ENCODE measurements at regions not wholly inside any gene's neighbourhood (a gene's known extent, or its start where the extent isn't known, plus 50 kb on each side); places are given as distances from the start of the nearest gene placed in this dataset.

DNA sequence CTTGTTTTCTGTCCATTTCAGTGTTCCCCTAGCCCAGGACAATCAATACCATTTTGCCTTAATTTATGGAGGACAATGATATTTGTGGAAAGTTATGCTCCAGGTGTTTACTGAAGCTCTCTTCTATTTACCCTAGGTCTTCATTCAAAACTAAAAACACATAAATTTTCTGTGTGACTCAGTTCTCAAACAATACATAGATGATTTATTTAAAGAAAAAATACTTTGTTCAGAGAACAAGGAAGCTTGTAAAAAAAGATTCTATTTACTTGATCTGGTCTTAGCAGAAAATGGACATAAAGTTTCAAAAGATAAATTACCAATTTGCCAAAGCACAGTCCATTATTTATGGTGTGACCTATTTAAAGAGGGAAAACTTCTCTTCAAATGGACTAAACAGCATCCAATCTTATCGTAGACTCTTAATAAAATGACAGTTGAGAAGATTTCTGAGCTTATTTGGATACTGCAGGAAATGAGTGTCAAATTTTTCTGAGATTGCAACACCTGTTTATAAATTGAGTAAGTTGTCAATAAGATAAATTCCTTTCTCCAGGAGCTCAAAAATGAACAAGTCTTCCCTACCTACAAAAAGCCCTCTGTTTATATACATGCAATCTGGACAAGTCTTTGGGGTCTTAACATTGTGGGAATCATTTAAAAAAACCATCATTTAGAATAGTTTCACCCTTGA lies 627.2 kb downstream of the PSAT1 start:
- ATAC-seq (replicated peaks; ENCODE audit: extremely low read depth, poor library complexity, severe bottlenecking) (no peak), DNase-seq (ENCODE audit: low spot score in 2 of 2) (no peak)
- no peaks in the 10 kb centered on the region for H3K27me3 Mint-ChIP-seq
- H3K4me1 Mint-ChIP-seq = no peaks in the 10 kb centered on the region
- peaks cover 11% of the 10 kb centered on the region for H3K9me3 Mint-ChIP-seq
- H3K27ac Mint-ChIP-seq (ENCODE audit: low read depth) = no peak overlapping the region
- no peak overlapping the region for H3K4me3 Mint-ChIP-seq
- H3K36me3 Mint-ChIP-seq (ENCODE audit: insufficient read depth) = no peaks in the 10 kb centered on the region

DNA sequence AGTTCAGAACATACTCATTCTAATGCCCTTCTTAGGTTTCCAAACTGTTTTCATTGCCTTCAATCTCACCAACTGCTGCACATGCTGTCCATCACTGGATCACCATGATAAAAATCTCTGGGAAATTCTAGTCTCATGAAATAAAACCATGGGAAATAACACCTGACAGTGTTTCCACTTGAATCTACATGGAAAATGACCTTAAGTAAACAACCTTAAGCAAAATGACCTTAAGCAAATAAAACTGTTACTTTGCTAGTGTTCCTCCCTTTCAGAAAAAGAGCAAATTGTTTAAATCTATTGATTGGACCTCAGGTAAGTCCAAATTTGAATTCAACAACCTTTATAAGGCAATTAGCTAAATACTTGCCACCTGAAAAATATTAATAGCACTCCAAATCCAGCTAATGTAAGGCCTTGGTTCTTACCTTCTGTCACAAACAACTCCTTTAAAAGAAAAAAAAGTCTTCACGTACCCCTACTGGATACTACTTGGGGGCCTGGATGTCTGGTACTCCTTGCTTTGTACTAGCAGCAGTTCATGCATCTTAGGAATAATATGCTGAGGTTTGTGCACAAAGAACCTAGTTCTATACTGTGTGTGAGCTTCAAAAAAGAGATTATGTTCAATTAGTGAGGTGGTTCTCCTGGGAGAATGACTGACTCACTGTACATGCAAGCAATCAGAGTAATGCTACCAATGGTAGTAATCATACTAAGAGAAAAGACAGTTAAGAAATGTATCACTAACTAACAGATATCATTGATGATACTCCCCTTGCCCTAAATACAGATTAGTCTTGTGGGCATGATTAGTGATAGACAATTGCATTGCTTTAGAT lies 630.4 kb downstream of the PSAT1 start:
- no peaks in the 10 kb centered on the region for H3K36me3 Mint-ChIP-seq (ENCODE audit: insufficient read depth)
- no peak overlapping the region for H3K27ac Mint-ChIP-seq (ENCODE audit: low read depth)
- ATAC-seq (replicated peaks; ENCODE audit: extremely low read depth, poor library complexity, severe bottlenecking) (no peak), DNase-seq (ENCODE audit: low spot score in 2 of 2) (no peak)
- H3K4me1 Mint-ChIP-seq = no peaks in the 10 kb centered on the region
- H3K27me3 Mint-ChIP-seq = no peaks in the 10 kb centered on the region
- no peak overlapping the region for H3K4me3 Mint-ChIP-seq
- peaks cover 10% of the 10 kb centered on the region for H3K9me3 Mint-ChIP-seq

DNA sequence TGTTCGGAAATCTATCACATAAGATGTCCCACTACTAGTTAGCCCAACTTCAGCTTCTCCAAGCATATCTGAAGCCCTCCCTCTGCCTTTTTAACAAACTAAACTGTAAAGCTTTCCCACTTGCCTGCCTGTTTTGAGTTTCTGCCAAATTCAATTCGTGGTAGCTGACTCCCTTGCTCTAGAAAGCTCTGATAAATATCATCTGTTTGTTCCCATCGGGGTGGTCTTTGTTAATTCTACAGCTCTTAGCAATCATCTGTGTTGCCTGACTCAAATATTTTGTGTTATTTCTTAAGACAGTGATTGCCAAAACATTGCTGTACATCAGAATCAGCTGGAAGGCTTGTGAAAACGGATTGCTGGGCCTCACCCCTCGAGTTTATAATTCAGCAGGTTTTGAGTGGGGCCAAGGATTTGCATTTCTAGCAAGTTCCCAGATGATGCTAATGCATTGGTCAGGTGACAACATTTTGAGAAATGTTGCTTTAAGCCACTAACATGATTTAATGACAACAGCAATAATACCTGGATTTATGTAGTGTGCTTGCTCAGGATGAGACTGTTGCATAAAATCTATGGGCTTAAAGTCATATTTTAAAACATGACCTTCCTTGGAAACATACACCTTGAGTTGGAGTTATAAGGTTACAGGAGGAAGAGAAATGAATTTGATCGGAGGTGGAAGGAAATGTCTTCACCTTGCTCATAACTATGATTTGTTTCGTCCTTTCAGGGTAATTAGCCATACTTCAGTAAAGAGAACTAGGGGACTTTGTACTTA lies 631.9 kb downstream of the PSAT1 start:
- Mint-ChIP-seq H3K36me3 (ENCODE audit: insufficient read depth) (no peaks in the 10 kb centered on the region), H3K27ac (ENCODE audit: low read depth) (no peak overlapping the region), H3K4me3 (no peak overlapping the region), H3K27me3 (no peaks in the 10 kb centered on the region), H3K4me1 (no peaks in the 10 kb centered on the region), H3K9me3 (peaks cover 21% of the 10 kb centered on the region)
- no peak for DNase-seq (ENCODE audit: low spot score in 2 of 2)
- no peak for ATAC-seq (replicated peaks; ENCODE audit: extremely low read depth, poor library complexity, severe bottlenecking)

DNA sequence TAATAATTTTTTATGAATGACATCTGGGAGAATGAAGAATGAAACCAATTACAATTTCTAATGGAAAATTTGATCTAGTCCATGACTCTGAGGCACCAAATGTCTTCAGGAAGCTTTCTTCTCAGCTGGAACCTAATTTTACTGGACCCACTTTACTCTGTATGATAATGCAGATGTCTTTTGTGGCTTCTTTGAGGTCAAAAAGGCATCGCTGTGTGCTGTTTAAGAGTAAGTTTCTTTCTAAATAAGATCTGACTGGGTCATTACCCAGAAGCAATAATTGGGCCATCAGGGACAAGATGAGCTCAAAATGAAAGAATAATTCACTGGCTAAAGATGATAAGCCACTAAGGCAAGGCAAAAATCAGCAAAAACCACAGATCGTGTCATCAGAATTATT lies 633.4 kb downstream of the PSAT1 start:
- Mint-ChIP-seq H3K27ac (ENCODE audit: low read depth) (no peak overlapping the region), H3K4me3 (no peak overlapping the region), H3K4me1 (no peaks in the 10 kb centered on the region), H3K27me3 (no peaks in the 10 kb centered on the region), H3K9me3 (peaks cover 21% of the 10 kb centered on the region), H3K36me3 (ENCODE audit: insufficient read depth) (no peaks in the 10 kb centered on the region)
- DNase-seq (ENCODE audit: low spot score in 2 of 2) = no peak
- no peak for ATAC-seq (replicated peaks; ENCODE audit: extremely low read depth, poor library complexity, severe bottlenecking)

DNA sequence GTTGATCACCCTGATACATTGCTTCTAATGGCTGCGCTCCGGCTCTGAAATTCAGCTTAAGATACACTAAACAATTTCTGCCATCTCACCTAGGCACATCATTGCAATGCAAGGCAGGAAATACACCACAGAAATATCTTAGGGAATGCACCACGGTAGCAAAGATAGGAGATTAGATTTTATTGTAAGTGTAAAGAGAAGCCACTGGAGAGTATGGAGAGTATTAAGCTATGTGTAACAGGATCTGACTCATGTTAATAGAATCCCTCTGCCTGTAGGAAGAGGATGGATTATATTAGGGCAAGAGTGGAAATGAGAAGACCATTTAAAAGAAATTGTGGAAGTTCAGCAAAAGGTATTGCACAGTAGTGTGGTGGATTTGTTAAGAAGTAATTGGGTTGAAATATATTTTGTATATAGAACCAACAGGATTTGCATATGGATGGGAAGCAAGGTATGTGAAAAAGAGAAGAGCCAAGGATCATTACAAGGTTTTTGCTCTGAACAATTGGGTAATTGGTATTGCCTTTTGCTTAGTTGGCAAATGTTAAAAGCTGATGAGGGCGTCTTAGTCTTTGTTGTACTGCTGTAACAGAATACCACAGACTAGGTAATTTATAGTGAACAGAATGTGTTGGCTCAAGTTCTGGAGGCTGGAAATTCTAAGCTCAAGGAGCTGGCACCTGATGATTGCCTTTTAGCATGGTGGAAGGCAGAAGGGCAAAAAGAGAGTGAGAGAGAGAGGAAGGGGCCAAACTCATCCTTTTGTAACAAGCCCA lies 636.1 kb downstream of the PSAT1 start:
- DNase-seq (ENCODE audit: low spot score in 2 of 2) = no peak
- H3K4me3 Mint-ChIP-seq = no peak overlapping the region
- peaks cover 21% of the 10 kb centered on the region for H3K9me3 Mint-ChIP-seq
- no peaks in the 10 kb centered on the region for H3K27me3 Mint-ChIP-seq
- no peak overlapping the region for H3K27ac Mint-ChIP-seq (ENCODE audit: low read depth)
- ATAC-seq (replicated peaks; ENCODE audit: extremely low read depth, poor library complexity, severe bottlenecking) = no peak
- no peaks in the 10 kb centered on the region for H3K4me1 Mint-ChIP-seq
- no peaks in the 10 kb centered on the region for H3K36me3 Mint-ChIP-seq (ENCODE audit: insufficient read depth)

DNA sequence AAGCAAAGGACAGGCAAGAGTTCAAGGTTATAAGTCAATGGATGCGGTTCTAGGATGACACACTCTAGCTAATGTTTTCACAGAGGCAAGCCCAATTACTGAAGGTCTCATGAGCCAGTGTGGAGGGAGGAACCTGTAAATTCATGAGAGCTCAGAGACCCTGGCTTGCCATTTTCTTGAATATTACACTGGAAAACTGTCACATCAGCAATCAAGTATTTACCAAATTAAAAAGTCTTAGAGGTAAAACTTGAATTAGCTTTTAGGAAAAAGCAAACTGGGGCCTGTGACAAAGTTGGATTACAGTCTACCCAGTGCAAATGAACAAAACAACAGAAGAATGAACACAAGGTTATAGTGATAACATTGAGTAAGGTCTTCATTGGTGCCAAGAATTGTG lies 636.9 kb upstream of the TLE4 start:
- DNase-seq (ENCODE audit: low spot score in 2 of 2) = no peak
- Mint-ChIP-seq H3K9me3 (peaks cover 16% of the 10 kb centered on the region), H3K27ac (ENCODE audit: low read depth) (no peak overlapping the region)

DNA sequence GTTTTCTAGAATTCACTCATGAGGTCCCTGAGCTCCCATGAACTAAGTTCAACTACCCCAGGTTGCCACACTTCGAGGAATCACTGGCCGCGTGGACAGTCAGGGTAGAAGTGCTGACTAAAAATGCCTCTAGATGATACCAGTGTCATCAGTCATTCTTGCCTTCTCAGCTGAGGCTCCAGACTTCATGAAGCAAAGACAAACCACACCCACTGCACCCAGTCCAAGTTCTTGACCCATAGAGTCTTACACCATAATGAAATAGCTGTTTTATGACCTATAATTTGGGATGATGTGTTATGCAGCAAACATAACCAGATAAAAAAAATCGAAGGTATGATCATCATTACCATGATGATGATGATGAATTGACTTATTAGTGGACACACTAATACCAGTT lies 632.9 kb upstream of the TLE4 start:
- Mint-ChIP-seq H3K36me3 (ENCODE audit: insufficient read depth) (no peaks in the 10 kb centered on the region), H3K9me3 (peaks cover 7% of the 10 kb centered on the region), H3K4me3 (no peak overlapping the region), H3K27ac (ENCODE audit: low read depth) (no peak overlapping the region), H3K4me1 (no peaks in the 10 kb centered on the region), H3K27me3 (no peaks in the 10 kb centered on the region)
- ATAC-seq (replicated peaks; ENCODE audit: extremely low read depth, poor library complexity, severe bottlenecking) (no peak), DNase-seq (ENCODE audit: low spot score in 2 of 2) (no peak)

More for the DNA sequence above, 636.9 kb upstream of the TLE4 start:
- Mint-ChIP-seq H3K36me3 (ENCODE audit: insufficient read depth) (no peaks in the 10 kb centered on the region), H3K4me1 (no peaks in the 10 kb centered on the region), H3K4me3 (no peak overlapping the region), H3K27me3 (no peaks in the 10 kb centered on the region)
- no peak for ATAC-seq (replicated peaks; ENCODE audit: extremely low read depth, poor library complexity, severe bottlenecking)

DNA sequence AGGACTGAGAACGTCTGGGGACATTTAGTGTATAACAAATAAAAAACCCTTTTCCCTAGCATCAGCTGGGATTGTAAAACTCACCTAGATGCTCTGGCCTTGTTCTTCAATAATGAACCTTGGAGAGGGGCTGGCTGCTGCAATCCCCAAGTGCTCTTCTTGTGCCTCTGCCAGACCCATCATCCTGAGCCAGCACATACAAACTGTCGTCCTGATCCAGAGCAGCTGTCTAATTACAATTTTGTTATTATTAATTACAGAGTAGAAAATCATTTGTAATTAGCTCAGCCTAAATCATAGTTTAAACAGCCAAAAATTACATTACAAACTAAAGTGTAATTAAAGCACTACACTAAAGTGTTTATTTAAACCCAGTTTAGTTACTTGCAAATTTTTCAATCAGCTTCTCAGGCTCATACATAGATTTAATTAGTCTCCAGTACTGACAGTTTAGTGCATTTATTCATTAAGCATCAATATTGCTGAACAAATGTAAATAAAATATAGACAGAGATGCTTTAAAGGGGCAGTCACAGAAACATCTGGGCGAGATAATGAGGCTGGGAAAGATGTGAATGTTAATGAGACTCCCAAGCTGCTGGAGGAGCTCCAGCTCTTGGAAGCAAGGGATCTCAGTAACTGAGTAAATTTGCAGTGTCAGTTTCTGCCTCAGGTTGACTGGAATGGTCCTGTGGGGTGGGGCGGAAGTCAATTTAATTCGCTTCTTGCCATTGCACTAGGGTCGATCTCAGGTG lies 632.3 kb upstream of the TLE4 start:
- Mint-ChIP-seq H3K36me3 (ENCODE audit: insufficient read depth) (no peaks in the 10 kb centered on the region), H3K4me1 (no peaks in the 10 kb centered on the region), H3K9me3 (peaks cover 14% of the 10 kb centered on the region), H3K4me3 (no peak overlapping the region), H3K27me3 (no peaks in the 10 kb centered on the region), H3K27ac (ENCODE audit: low read depth) (no peak overlapping the region)
- ATAC-seq (replicated peaks; ENCODE audit: extremely low read depth, poor library complexity, severe bottlenecking) (no peak), DNase-seq (ENCODE audit: low spot score in 2 of 2) (no peak)

DNA sequence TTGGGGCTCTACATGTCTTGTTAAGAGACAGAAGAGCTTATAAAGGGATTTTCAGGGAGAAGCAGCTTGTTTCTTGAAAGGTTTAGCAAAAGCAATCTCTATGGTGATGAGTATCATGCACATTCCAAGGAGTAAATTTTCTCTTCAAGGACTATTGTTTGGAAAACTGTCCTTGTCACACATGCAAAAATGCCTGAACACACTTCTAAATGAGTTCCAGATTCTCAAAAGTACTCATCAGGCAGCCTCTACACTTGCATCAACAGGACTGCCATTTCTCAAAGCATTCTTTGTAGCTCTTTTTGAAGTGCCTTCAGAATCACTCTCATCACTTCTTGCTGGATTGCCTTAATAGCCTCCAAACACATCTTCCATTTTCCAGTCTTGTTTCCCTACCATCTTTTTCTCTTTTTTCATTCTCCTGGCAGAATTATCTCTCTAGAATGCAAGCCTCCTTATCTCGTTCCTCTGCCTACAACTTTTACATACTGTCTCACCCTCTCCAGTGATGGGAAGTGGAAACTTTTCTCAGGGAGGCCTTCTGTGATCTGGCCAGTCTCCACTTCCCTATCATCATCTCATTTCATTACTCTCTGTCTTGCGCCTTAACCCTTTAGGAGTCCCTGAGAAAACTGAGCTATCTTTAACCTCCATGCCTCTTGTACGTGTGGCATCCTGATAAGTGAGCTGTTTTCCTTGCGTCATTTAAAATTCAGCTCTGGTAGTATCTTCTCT lies 631.5 kb upstream of the TLE4 start:
- no peak overlapping the region for H3K4me3 Mint-ChIP-seq
- no peaks in the 10 kb centered on the region for H3K36me3 Mint-ChIP-seq (ENCODE audit: insufficient read depth)
- no peaks in the 10 kb centered on the region for H3K4me1 Mint-ChIP-seq
- DNase-seq (ENCODE audit: low spot score in 2 of 2) (no peak), ATAC-seq (replicated peaks; ENCODE audit: extremely low read depth, poor library complexity, severe bottlenecking) (no peak)
- no peak overlapping the region for H3K27ac Mint-ChIP-seq (ENCODE audit: low read depth)
- no peaks in the 10 kb centered on the region for H3K27me3 Mint-ChIP-seq
- peaks cover 14% of the 10 kb centered on the region for H3K9me3 Mint-ChIP-seq

DNA sequence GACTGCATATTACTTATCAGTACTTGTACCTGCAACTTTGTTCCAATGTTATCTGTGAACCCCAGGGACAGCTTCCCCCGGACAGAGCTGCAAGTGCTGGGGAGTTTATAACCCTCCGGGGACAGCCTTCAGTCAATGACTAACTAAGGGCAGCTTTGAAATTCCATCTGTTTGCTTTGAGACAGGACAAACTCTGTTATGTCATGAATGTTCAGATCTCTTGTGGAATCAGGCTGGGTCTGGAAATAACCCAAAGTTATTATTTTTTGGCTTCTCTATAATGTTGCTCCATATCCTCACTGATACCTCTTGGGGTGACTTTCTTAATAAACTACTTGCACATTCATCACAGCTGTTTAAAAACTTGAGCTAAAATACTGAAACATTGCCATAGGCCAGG lies 617.5 kb upstream of the TLE4 start:
- H3K36me3 Mint-ChIP-seq (ENCODE audit: insufficient read depth) = peaks cover 2% of the 10 kb centered on the region
- no peak overlapping the region for H3K27ac Mint-ChIP-seq (ENCODE audit: low read depth)
- no peaks in the 10 kb centered on the region for H3K4me1 Mint-ChIP-seq
- peaks cover 26% of the 10 kb centered on the region for H3K9me3 Mint-ChIP-seq
- ATAC-seq (replicated peaks; ENCODE audit: extremely low read depth, poor library complexity, severe bottlenecking) = no peak
- H3K27me3 Mint-ChIP-seq = no peaks in the 10 kb centered on the region
- H3K4me3 Mint-ChIP-seq = no peak overlapping the region
- DNase-seq (ENCODE audit: low spot score in 2 of 2) = no peak

DNA sequence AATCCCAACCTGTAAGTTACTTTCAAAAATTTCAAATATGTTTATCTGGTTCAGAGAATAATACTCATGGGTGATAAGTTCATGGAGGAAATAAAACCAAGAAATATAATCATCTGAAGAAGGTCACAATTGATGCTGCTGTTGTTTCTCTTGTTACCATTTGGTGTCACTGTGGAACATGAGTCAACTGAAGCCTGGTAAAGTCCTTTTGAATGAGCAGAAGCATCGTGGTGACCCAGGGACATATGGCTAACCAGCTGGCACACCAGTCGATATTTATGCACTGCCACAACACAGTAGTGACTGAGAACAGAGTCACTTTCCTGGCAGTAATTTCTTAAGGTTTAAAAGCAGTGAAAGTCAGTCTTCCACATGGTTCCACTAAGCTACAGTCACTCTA lies 612.9 kb upstream of the TLE4 start:
- H3K27me3 Mint-ChIP-seq = no peaks in the 10 kb centered on the region
- DNase-seq (ENCODE audit: low spot score in 2 of 2) = no peak
- H3K9me3 Mint-ChIP-seq = peaks cover 32% of the 10 kb centered on the region
- H3K36me3 Mint-ChIP-seq (ENCODE audit: insufficient read depth) = peaks cover 2% of the 10 kb centered on the region
- no peak for ATAC-seq (replicated peaks; ENCODE audit: extremely low read depth, poor library complexity, severe bottlenecking)
- no peak overlapping the region for H3K27ac Mint-ChIP-seq (ENCODE audit: low read depth)
- H3K4me3 Mint-ChIP-seq = no peak overlapping the region
- H3K4me1 Mint-ChIP-seq = no peaks in the 10 kb centered on the region
